H9 (cell line): ENCODE measurements at regions not wholly inside any gene's neighbourhood (a gene's known extent, or its start where the extent isn't known, plus 50 kb on each side); places are given as distances from the start of the nearest gene placed in this dataset.

Source experiments
- DNase-seq: peaks from one replicate; pipeline ENCODE4 v3.0.0-alpha.2; 2017
- H2AFZ ChIP-seq: one replicate; pipeline ENCODE4 v1.6.1; 2013; ENCODE audit warnings: mild to moderate bottlenecking, low read length, control low read depth, moderate library complexity
- H2AK5ac ChIP-seq: 2 replicates; pipeline ENCODE4 v1.6.1; 2013; ENCODE audit warnings: low read length, control low read depth, mixed read lengths; ENCODE audit not compliant: insufficient read length
- H2BK120ac ChIP-seq: one replicate; pipeline ENCODE4 v1.6.1; 2013; ENCODE audit warnings: low read depth, mild to moderate bottlenecking, low read length, control low read depth, inconsistent platforms; ENCODE audit not compliant: poor library complexity, severe bottlenecking
- H2BK12ac ChIP-seq: 2 replicates; pipeline ENCODE4 v1.6.1; 2013; ENCODE audit warnings: low read length, control low read depth, mixed read lengths, low read depth; ENCODE audit not compliant: insufficient read length
- H2BK15ac ChIP-seq: 2 replicates; pipeline ENCODE4 v1.6.1; 2013; ENCODE audit warnings: low read depth, low read length, control low read depth
- H2BK20ac ChIP-seq: one replicate; pipeline ENCODE4 v1.6.1; 2013; ENCODE audit warnings: low read depth, mild to moderate bottlenecking, low read length, control low read depth, inconsistent platforms; ENCODE audit not compliant: poor library complexity, severe bottlenecking
- H2BK5ac ChIP-seq: 2 replicates; pipeline ENCODE4 v1.6.1; 2013; ENCODE audit warnings: low read length, control low read depth, mixed read lengths; ENCODE audit not compliant: insufficient read length
- H3K14ac ChIP-seq: 2 replicates; pipeline ENCODE4 v1.6.1; 2013; ENCODE audit warnings: low read length, control low read depth; ENCODE audit not compliant: insufficient read depth
- H3K18ac ChIP-seq: 2 replicates; pipeline ENCODE4 v1.6.1; 2013; ENCODE audit warnings: low read depth, mild to moderate bottlenecking, mixed read lengths, low read length, control low read depth; ENCODE audit not compliant: insufficient read length
- H3K23ac ChIP-seq: 2 replicates; pipeline ENCODE4 v1.6.1; 2013; ENCODE audit warnings: low read length, control low read depth, mixed read lengths, low read depth; ENCODE audit not compliant: insufficient read length
- H3K23me2 ChIP-seq: 2 replicates; pipeline ENCODE4 v1.6.1; 2013; ENCODE audit warnings: low read depth, mild to moderate bottlenecking, mixed read lengths, low read length, control low read depth; ENCODE audit not compliant: insufficient read length, poor library complexity, severe bottlenecking
- H3K27ac ChIP-seq: 2 replicates; pipeline ENCODE4 v1.5.1; 2013; ENCODE audit warnings: low read length, control low read depth, mixed read lengths, low read depth; ENCODE audit not compliant: insufficient read length
- H3K27me3 ChIP-seq: 2 replicates; pipeline ENCODE4 v1.6.1; 2013; ENCODE audit warnings: low read length, control low read depth, inconsistent platforms; ENCODE audit not compliant: insufficient read depth
- H3K4ac ChIP-seq: 2 replicates; pipeline ENCODE4 v1.6.1; 2013; ENCODE audit warnings: low read depth, mild to moderate bottlenecking, control low read depth, inconsistent platforms, low read length, moderate library complexity
- H3K4me1 ChIP-seq: 2 replicates; pipeline ENCODE4 v1.6.1; 2013; ENCODE audit warnings: low read length, control low read depth, inconsistent platforms; ENCODE audit not compliant: insufficient read depth
- H3K4me2 ChIP-seq: 2 replicates; pipeline ENCODE4 v1.6.1; 2013; ENCODE audit warnings: low read length, control low read depth, mixed read lengths; ENCODE audit not compliant: insufficient read length, insufficient read depth
- H3K56ac ChIP-seq: 2 replicates; pipeline ENCODE4 v1.6.1; 2013; ENCODE audit warnings: low read depth, mild to moderate bottlenecking, mixed read lengths, low read length, control low read depth; ENCODE audit not compliant: insufficient read length
- H3K79me1 ChIP-seq: 2 replicates; pipeline ENCODE4 v1.6.1; 2013; ENCODE audit warnings: low read depth, mild to moderate bottlenecking, moderate library complexity, low read length, control low read depth, inconsistent platforms; ENCODE audit not compliant: insufficient read depth, poor library complexity, severe bottlenecking
- H3K79me2 ChIP-seq: 2 replicates; pipeline ENCODE4 v1.6.1; 2013; ENCODE audit warnings: low read length, control low read depth, inconsistent platforms; ENCODE audit not compliant: insufficient read depth
- H3K9ac ChIP-seq: 2 replicates; pipeline ENCODE4 v1.6.1; 2013; ENCODE audit warnings: low read length, control low read depth, mixed read lengths; ENCODE audit not compliant: insufficient read length; ENCODE audit errors: extremely low read depth
- H3K9me3 ChIP-seq: one replicate; pipeline ENCODE4 v1.6.1; 2013; ENCODE audit warnings: low read depth, low read length, inconsistent platforms; ENCODE audit not compliant: control insufficient read depth
- H3T11ph ChIP-seq: one replicate; pipeline ENCODE4 v1.6.1; 2013; ENCODE audit warnings: mild to moderate bottlenecking, low read length, control low read depth, inconsistent platforms
- H4K20me1 ChIP-seq: one replicate; pipeline ENCODE4 v1.6.1; 2013; ENCODE audit not compliant: control insufficient read depth, insufficient read length, insufficient read depth
- H4K5ac ChIP-seq: 2 replicates; pipeline ENCODE4 v1.6.1; 2013; ENCODE audit warnings: low read depth, mild to moderate bottlenecking, mixed read lengths, low read length, control low read depth; ENCODE audit not compliant: insufficient read length
- H4K8ac ChIP-seq: replicated peaks from 2 replicates; pipeline ENCODE4 v1.6.1; 2013; ENCODE audit warnings: low read length, control low read depth, mixed read lengths, low read depth; ENCODE audit not compliant: insufficient read length
- H4K91ac ChIP-seq: 2 replicates; pipeline ENCODE4 v1.6.1; 2013; ENCODE audit warnings: low read depth, mild to moderate bottlenecking, moderate library complexity, mixed read lengths, low read length, control low read depth; ENCODE audit not compliant: insufficient read length
- H3K27ac Mint-ChIP-seq, 3 experiments: 2 replicates in 2 of 3; 3 replicates in 1 of 3; pipeline ENCODE4 v1.8.0; 2020 to 2021; ENCODE audit warnings: mixed read lengths in 3 of 3, mild to moderate bottlenecking in 1 of 3, moderate library complexity in 1 of 3
- H3K27me3 Mint-ChIP-seq: 2 replicates; pipeline ENCODE4 v1.8.0; 2021; ENCODE audit warnings: low read depth, mild to moderate bottlenecking, moderate library complexity, mixed read lengths
- H3K36me3 Mint-ChIP-seq, 3 experiments: 2 replicates in 2 of 3; 3 replicates in 1 of 3; pipeline ENCODE4 v1.8.0; 2020 to 2021; ENCODE audit warnings: low read depth in 3 of 3, mixed read lengths in 3 of 3; ENCODE audit not compliant: insufficient read depth in 1 of 3
- H3K4me1 Mint-ChIP-seq, 2 experiments: 2 replicates each; pipeline ENCODE4 v1.8.0; 2020; ENCODE audit warnings: mixed read lengths in 2 of 2
- H3K4me3 Mint-ChIP-seq, 2 experiments: 2 replicates in 1 of 2; 3 replicates in 1 of 2; pipeline ENCODE4 v1.8.0; 2020 to 2021; ENCODE audit warnings: mild to moderate bottlenecking in 2 of 2, mixed read lengths in 2 of 2, moderate library complexity in 1 of 2
- H3K9me3 Mint-ChIP-seq, 2 experiments: 2 replicates in 1 of 2; 3 replicates in 1 of 2; pipeline ENCODE4 v1.8.0; 2020; ENCODE audit warnings: mild to moderate bottlenecking in 2 of 2, mixed read lengths in 2 of 2, moderate library complexity in 1 of 2
- CTCF ChIP-seq: fragments of 200-600 bp; sonication (generic); conservative IDR thresholded peaks from 3 replicates; pipeline ENCODE4 v1.8.0; 2021; ENCODE audit warnings: antibody characterized with exemption, mild to moderate bottlenecking
- WGBS: extraction: QIAGEN DNeasy Blood & Tissue Kit; methylation state at CpG from one replicate; pipeline ENCODE4 v1.1.7; 2013; ENCODE audit warnings: missing lambda C conversion rate, low lambda C conversion rate, mixed read lengths; ENCODE audit not compliant: insufficient read length; ENCODE audit errors: extremely low coverage; 5-methylcytosine and 5-hydroxymethylcytosine counted together

DNA sequence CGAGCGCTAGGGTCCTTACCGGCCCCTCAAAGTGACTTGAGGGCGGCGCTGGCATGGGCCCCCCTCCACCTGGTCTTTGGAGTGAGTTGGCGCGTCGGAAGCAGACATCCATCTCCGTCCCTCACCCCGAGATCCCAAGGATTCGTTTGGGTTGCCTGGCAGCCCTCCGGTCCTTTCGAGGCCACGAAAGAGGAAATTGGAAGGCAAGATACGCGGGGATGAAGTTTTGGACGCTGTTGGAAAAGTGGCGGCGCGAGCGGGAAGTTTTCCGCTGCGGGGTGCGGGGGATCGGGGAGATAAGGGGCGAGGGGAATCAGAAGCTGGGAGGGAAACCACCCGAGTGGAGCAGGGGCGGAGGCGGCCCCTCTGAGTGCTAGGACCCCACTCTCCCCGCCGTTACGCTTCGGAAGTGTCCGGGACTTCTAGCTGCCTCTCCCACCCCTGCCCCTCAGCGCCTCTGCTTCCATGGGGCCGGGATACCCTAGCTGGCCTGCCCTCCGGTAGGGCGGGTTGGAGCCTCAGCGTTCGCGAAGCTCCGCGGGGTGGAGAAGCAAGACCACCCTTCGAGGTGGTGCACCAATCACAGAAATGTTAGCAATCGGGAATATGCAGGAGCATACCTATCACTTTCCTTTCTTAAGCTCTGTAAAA, 57.8 kb downstream of the FRMPD3 start:
- H3K4me1 Mint-ChIP-seq = peaks cover 8 to 19% of the 10 kb centered on the region in 2 experiments; a peak in 3 of 4 replicates
- H3K27ac Mint-ChIP-seq = no peak overlapping the region
- no CpG with 5 or more reads among the region's 45 CpGs for WGBS
- Histone ChIP-seq H3K23me2 (no peaks in the 10 kb centered on the region), H4K91ac (no peak overlapping the region), H2BK15ac (no peak overlapping the region), H3K4me1 (no peaks in the 10 kb centered on the region), H2BK5ac (no peak overlapping the region), H3K18ac (no peak overlapping the region), H3K56ac (no peak overlapping the region), H3K79me2 (no peaks in the 10 kb centered on the region), H2BK20ac (no peak overlapping the region), H3K9ac (no peak overlapping the region), H3K4ac (no peak overlapping the region), H3T11ph (no peak overlapping the region), H3K4me2 (peak overlapping the region; percentile 3), H3K23ac (no peak overlapping the region), H3K27ac (no peak overlapping the region), H3K79me1 (no peaks in the 10 kb centered on the region), H3K9me3 (peaks cover 4% of the 10 kb centered on the region), H3K27me3 (peaks cover 8% of the 10 kb centered on the region; the same call in 1 of the 2 replicates), H2AK5ac (no peak overlapping the region), H4K5ac (no peak overlapping the region), H4K20me1 (no peaks in the 10 kb centered on the region), H4K8ac (no peak overlapping the region), H2AFZ (no peak overlapping the region), H2BK12ac (no peak overlapping the region), H3K14ac (no peak overlapping the region), H2BK120ac (no peak overlapping the region)
- H3K27me3 Mint-ChIP-seq = peaks cover 66% of the 10 kb centered on the region
- no peak for TF ChIP-seq CTCF
- H3K4me3 Mint-ChIP-seq = peak overlapping the region; percentile 57 to 79
- DNase-seq = no peak
- no peaks in the 10 kb centered on the region; a peak in 1 of 7 replicates for H3K36me3 Mint-ChIP-seq
- H3K9me3 Mint-ChIP-seq = peaks cover 17 to 56% of the 10 kb centered on the region in 2 experiments; a peak in 3 of 5 replicates
